GM23248 (cell line): ENCODE measurements at regions not wholly inside any gene's neighbourhood (a gene's known extent, or its start where the extent isn't known, plus 50 kb on each side); places are given as distances from the start of the nearest gene placed in this dataset. TPM values are rescaled to one million over a fixed set of nuclear protein-coding genes. Genes with fewer than 3 reads are reported as not detected.

ENCODE experiments used
- DNase-seq: peaks from one replicate; pipeline ENCODE4 v3.0.0-alpha.2; 2015
- H2AFZ ChIP-seq: fragments of 200-600 bp; sonication (generic); 2 replicates; pipeline ENCODE4 v1.6.1; 2016; ENCODE audit warnings: antibody characterized with exemption
- H3F3A ChIP-seq: fragments of 200-600 bp; sonication (generic); 2 replicates; pipeline ENCODE4 v1.6.1; 2016; ENCODE audit warnings: mild to moderate bottlenecking, antibody characterized with exemption, mixed run types; ENCODE audit not compliant: insufficient read depth
- H3K27ac ChIP-seq: fragments of 200-600 bp; sonication (generic); 2 replicates; pipeline ENCODE4 v1.5.1; 2016; ENCODE audit warnings: mild to moderate bottlenecking
- H3K27me3 ChIP-seq: fragments of 200-600 bp; sonication (generic); replicated peaks from 2 replicates; pipeline ENCODE4 v1.6.1; 2016; ENCODE audit warnings: mild to moderate bottlenecking; ENCODE audit not compliant: insufficient read depth
- H3K36me3 ChIP-seq: fragments of 200-600 bp; sonication (generic); 2 replicates; pipeline ENCODE4 v1.6.1; 2016; ENCODE audit warnings: low read depth, mild to moderate bottlenecking
- H3K4me1 ChIP-seq: fragments of 200-600 bp; sonication (generic); 2 replicates; pipeline ENCODE4 v1.6.1; 2016; ENCODE audit warnings: mild to moderate bottlenecking; ENCODE audit not compliant: insufficient read depth
- H3K4me2 ChIP-seq: fragments of 200-600 bp; sonication (generic); one replicate; pipeline ENCODE4 v1.6.1; 2016; ENCODE audit warnings: mild to moderate bottlenecking; ENCODE audit not compliant: unreplicated experiment
- H3K4me3 ChIP-seq: fragments of 200-600 bp; sonication (generic); 2 replicates; pipeline ENCODE4 v1.5.1; 2016; ENCODE audit warnings: mild to moderate bottlenecking
- H3K79me2 ChIP-seq: fragments of 200-600 bp; sonication (generic); 2 replicates; pipeline ENCODE4 v1.6.1; 2016; ENCODE audit warnings: mild to moderate bottlenecking; ENCODE audit not compliant: insufficient read depth
- H3K9ac ChIP-seq: fragments of 200-600 bp; sonication (generic); 2 replicates; pipeline ENCODE4 v1.6.1; 2016; ENCODE audit warnings: mild to moderate bottlenecking
- H3K9me2 ChIP-seq: fragments of 200-600 bp; sonication (generic); 2 replicates; pipeline ENCODE4 v1.6.1; 2016; ENCODE audit warnings: mixed run types, mild to moderate bottlenecking, moderate library complexity; ENCODE audit not compliant: insufficient read depth
- H3K9me3 ChIP-seq: fragments of 200-600 bp; sonication (generic); one replicate; pipeline ENCODE4 v1.6.1; 2017; ENCODE audit warnings: low read depth
- H4K20me1 ChIP-seq: fragments of 200-600 bp; sonication (generic); 2 replicates; pipeline ENCODE4 v1.6.0; 2016; ENCODE audit not compliant: insufficient read depth
- EZH2 ChIP-seq: fragments of 200-600 bp; sonication (generic); IDR thresholded peaks from 2 replicates; pipeline ENCODE4 v1.6.1; 2018; ENCODE audit warnings: antibody characterized with exemption, mild to moderate bottlenecking; ENCODE audit not compliant: insufficient read depth, poor library complexity, severe bottlenecking
- EZH2phosphoT487 ChIP-seq: fragments of 200-600 bp; sonication (generic); IDR thresholded peaks from 2 replicates; pipeline ENCODE4 v1.6.1; 2018; ENCODE audit warnings: antibody characterized with exemption, moderate library complexity, mild to moderate bottlenecking, low read depth; ENCODE audit not compliant: insufficient read depth
- WGBS, 2 experiments: methylation state at CpG; one replicate each; pipeline ENCODE4 v1.1.6; 2015 to 2017; ENCODE audit warnings: low lambda C conversion rate in 2 of 2, low coverage in 1 of 2; ENCODE audit errors: missing lambda C conversion rate in 2 of 2; 5-methylcytosine and 5-hydroxymethylcytosine counted together
- in situ Hi-C: fragments of 300-500 bp; cut with MboI; formaldehyde crosslinking; loops from 2 replicates; pipeline ENCODE4 v1.15.0; 2020
- microRNA-seq: library from miRNA; unstranded; fragments of <30 nt; microRNA quantifications from one replicate; pipeline ENCODE4, GENCODE V29; 2016; ENCODE audit warnings: borderline number of aligned reads
- small RNA-seq: library from RNA; depleted of rRNA; stranded (forward); fragments of <200 nt; gene quantifications from one replicate; pipeline ENCODE3, GENCODE V24; 2014; ENCODE audit warnings: low read depth, low replicate concordance

DNA sequence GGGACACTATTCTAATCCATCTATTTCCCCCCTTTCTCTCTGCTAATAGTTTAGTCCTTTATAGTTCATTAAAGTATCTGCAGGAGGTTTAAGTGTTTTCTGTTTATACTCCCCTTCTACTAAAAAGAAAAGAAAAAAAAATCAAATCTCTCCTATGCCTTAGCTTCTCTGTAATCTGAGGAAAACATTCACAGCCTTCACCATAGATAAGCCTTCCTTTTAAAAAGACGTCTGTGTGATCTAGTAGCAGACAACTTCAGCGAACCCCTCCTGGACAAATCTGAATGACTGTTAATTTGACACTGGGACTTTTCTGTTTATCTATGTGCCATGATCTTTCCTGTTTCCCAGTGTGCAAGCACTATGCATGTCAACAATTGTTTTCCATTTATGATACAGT lies 70.4 kb upstream of the CDH19 start:
- in situ Hi-C loops = no loop called here
- H3K4me2 ChIP-seq = no peak overlapping the region
- H3K9me2 ChIP-seq = no peaks in the 10 kb centered on the region
- H3K4me1 ChIP-seq = no peaks in the 10 kb centered on the region
- TF ChIP-seq EZH2phosphoT487 (no peak), EZH2 (no peak)
- no peak overlapping the region for H3K4me3 ChIP-seq
- H3F3A ChIP-seq = no peaks in the 10 kb centered on the region
- no peak overlapping the region for H3K9ac ChIP-seq
- no peaks in the 10 kb centered on the region for H3K27me3 ChIP-seq
- no peaks in the 10 kb centered on the region for H3K36me3 ChIP-seq
- H3K79me2 ChIP-seq = no peaks in the 10 kb centered on the region
- WGBS, 2 experiments = 6 to 13% methylated on average over 2 of the region's 2 CpGs
- DNase-seq = no peak
- no peaks in the 10 kb centered on the region for H4K20me1 ChIP-seq
- H3K27ac ChIP-seq = no peak overlapping the region
- H3K9me3 ChIP-seq = no peaks in the 10 kb centered on the region
- no peak overlapping the region for H2AFZ ChIP-seq

DNA sequence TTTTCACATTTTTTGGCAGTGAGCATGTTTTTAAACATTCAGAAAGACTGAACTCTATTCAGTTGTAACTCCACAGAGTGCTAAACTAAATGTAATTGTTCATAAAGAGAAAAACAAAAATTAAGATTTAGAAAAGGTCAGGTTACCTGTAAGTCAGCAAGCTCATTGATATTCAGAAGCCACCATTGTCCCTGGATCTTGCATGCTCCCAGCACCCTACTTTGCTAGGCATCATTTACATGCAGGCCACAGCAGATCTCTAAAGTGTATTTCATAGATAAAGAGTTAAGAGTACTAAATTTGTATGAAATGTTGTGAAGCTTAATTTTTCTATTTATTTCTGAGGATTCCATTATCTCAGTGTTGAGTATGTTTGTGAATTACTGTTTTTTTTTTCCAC lies 64.8 kb upstream of the CDH19 start:
- H3K27ac ChIP-seq = no peak overlapping the region
- H3K79me2 ChIP-seq = no peaks in the 10 kb centered on the region
- H3K4me2 ChIP-seq = no peak overlapping the region
- H3K36me3 ChIP-seq = no peaks in the 10 kb centered on the region
- no peaks in the 10 kb centered on the region for H4K20me1 ChIP-seq
- no peaks in the 10 kb centered on the region for H3K4me1 ChIP-seq
- DNase-seq = no peak
- in situ Hi-C loops = no loop called here
- no peaks in the 10 kb centered on the region for H3K9me3 ChIP-seq
- TF ChIP-seq EZH2phosphoT487 (no peak), EZH2 (no peak)
- H3F3A ChIP-seq = no peaks in the 10 kb centered on the region
- H3K4me3 ChIP-seq = no peak overlapping the region
- no peak overlapping the region for H2AFZ ChIP-seq
- no peaks in the 10 kb centered on the region for H3K27me3 ChIP-seq
- H3K9ac ChIP-seq = no peak overlapping the region
- no peaks in the 10 kb centered on the region for H3K9me2 ChIP-seq

DNA sequence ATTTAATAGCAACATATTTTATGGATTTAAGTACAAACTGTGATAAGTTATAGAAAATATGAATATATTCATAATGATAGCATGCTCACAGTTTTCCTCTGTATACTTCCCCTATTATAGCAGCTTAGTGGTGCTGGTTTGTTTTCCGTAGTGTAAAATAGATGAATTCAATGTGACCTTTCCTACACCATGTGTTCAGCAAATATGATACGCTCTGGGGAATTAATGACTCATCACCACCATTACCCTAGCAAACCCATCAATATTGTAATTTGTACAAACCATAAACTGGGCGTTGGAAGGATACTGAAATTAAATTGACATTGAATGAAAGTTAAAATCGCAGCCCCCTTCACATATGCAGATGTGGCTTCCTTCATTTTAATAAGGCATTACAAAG lies 58.7 kb upstream of the CDH19 start:
- H3K27me3 ChIP-seq = no peaks in the 10 kb centered on the region
- WGBS, 2 experiments = 15 to 23% methylated on average over 4 of the region's 4 CpGs
- in situ Hi-C loops = no loop called here

DNA sequence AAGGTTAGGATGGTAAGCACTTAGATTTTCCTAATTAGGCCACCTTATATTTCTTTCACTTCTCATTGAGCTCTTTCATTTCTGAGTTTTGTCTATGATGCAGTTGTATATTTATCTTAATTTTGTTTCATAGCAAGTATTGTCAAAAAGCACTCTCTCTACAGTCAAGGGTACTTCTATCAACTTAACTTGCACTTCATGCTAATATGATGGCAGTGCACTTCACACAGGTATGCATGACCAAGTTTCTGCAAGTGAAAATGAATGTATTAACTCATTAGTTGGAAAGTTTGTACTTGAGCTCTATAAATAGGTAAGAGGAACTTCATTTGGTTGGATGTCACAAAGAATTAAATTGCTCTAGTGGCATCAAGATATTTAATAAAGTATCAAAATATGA lies 51.5 kb upstream of the CDH19 start:
- no peaks in the 10 kb centered on the region for H3K4me1 ChIP-seq
- DNase-seq = no peak
- no peaks in the 10 kb centered on the region for H3K36me3 ChIP-seq
- no peaks in the 10 kb centered on the region for H3K79me2 ChIP-seq
- no peaks in the 10 kb centered on the region for H3K9me2 ChIP-seq
- in situ Hi-C loops = no loop called here
- H4K20me1 ChIP-seq = no peaks in the 10 kb centered on the region
- H2AFZ ChIP-seq = no peak overlapping the region
- H3K27me3 ChIP-seq = no peaks in the 10 kb centered on the region
- no peak overlapping the region for H3K4me3 ChIP-seq
- no peak overlapping the region for H3K4me2 ChIP-seq
- H3K27ac ChIP-seq = no peak overlapping the region
- TF ChIP-seq EZH2 (no peak), EZH2phosphoT487 (no peak)
- H3K9me3 ChIP-seq = peaks cover 3% of the 10 kb centered on the region
- H3F3A ChIP-seq = no peaks in the 10 kb centered on the region
- no peak overlapping the region for H3K9ac ChIP-seq

More for the DNA sequence above, 58.7 kb upstream of the CDH19 start:
- Histone ChIP-seq H2AFZ (no peak overlapping the region), H4K20me1 (no peaks in the 10 kb centered on the region), H3K9me3 (peaks cover 3% of the 10 kb centered on the region), H3K36me3 (no peaks in the 10 kb centered on the region), H3K79me2 (no peaks in the 10 kb centered on the region), H3K9me2 (no peaks in the 10 kb centered on the region), H3K27ac (no peak overlapping the region), H3F3A (no peaks in the 10 kb centered on the region), H3K4me1 (no peaks in the 10 kb centered on the region), H3K9ac (no peak overlapping the region), H3K4me2 (no peak overlapping the region), H3K4me3 (no peak overlapping the region)
- no peak for DNase-seq
- TF ChIP-seq EZH2phosphoT487 (no peak), EZH2 (no peak)

Small RNAs in the stretch of these regions (microRNA-seq; reads per million reads assigned to microRNA genes)
- not detected for gene MIR5011

Small RNAs in the stretch of these regions (small RNA-seq; reads per million reads assigned to genes)
- gene AC091042.1 (not detected), gene MIR5011 (not detected), gene RNU6-1037P (not detected), gene RPL31P9 (not detected)
